Muscle layer of duodenum (tissue), 2 donors: ENCODE measurements at regions not wholly inside any gene's neighbourhood (a gene's known extent, or its start where the extent isn't known, plus 50 kb on each side); places are given as distances from the start of the nearest gene placed in this dataset.
"Not testable (repeated sequence)": the region's sequence is repeated elsewhere in the genome, so short reads cannot be mapped to it uniquely, and the experiment has no call there.

ENCODE experiments used
- H3K27ac ChIP-seq: one replicate; pipeline ENCODE4 v1.7.0; 2013; ENCODE audit warnings: mild to moderate bottlenecking, low read length
- H3K27me3 ChIP-seq: one replicate; pipeline ENCODE4 v1.7.0; 2013; ENCODE audit warnings: low read depth, mild to moderate bottlenecking, control low read depth, low read length
- H3K36me3 ChIP-seq, 2 donors: one replicate each; pipeline ENCODE4 v1.7.0; 2013; ENCODE audit warnings: low read length in 2 of 2, control low read depth in 1 of 2, mild to moderate bottlenecking in 1 of 2; ENCODE audit not compliant: insufficient read depth in 2 of 2, control insufficient read depth in 1 of 2
- H3K4me1 ChIP-seq, 2 donors: one replicate each; pipeline ENCODE4 v1.7.0; 2013; ENCODE audit warnings: low read length in 2 of 2, mild to moderate bottlenecking in 2 of 2, control low read depth in 1 of 2, moderate library complexity in 1 of 2; ENCODE audit not compliant: insufficient read depth in 2 of 2, control insufficient read depth in 1 of 2
- H3K4me3 ChIP-seq, 2 donors: one replicate each; pipeline ENCODE4 v1.7.0; 2013; ENCODE audit warnings: low read length in 2 of 2, low read depth in 1 of 2, mild to moderate bottlenecking in 1 of 2
- H3K9me3 ChIP-seq, 2 donors: one replicate each; pipeline ENCODE4 v1.7.0; 2013; ENCODE audit warnings: low read length in 2 of 2, control low read depth in 1 of 2, mild to moderate bottlenecking in 1 of 2; ENCODE audit not compliant: control insufficient read depth in 1 of 2
- donor health status: healthy.

DNA sequence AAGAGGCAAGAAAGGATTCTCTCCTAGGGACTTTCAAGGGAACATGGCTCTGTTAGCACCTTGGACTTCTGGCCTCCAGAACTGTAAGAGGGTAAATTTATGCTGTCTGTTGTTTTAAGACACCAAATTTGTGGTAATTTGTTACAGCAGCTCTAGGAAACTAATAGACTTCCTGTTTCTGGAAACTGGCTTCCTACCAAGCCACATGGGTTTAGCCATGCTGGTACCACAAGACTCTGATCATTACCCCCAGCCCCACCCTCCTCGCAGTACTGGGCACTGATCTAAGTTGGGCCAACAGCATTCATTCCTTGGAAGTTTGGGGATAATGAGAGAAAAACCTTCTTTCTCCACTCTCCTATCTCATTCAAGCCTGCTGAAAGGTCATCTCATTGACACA, 109.5 kb upstream of the SMLR1 start:
- Histone ChIP-seq H3K4me1 (peaks cover 0 to 9% of the 10 kb centered on the region in 2 donors), H3K9me3 (no peaks in the 10 kb centered on the region), H3K27ac (no peak overlapping the region), H3K4me3 (no peak overlapping the region), H3K36me3 (no peaks in the 10 kb centered on the region), H3K27me3 (no peaks in the 10 kb centered on the region)

DNA sequence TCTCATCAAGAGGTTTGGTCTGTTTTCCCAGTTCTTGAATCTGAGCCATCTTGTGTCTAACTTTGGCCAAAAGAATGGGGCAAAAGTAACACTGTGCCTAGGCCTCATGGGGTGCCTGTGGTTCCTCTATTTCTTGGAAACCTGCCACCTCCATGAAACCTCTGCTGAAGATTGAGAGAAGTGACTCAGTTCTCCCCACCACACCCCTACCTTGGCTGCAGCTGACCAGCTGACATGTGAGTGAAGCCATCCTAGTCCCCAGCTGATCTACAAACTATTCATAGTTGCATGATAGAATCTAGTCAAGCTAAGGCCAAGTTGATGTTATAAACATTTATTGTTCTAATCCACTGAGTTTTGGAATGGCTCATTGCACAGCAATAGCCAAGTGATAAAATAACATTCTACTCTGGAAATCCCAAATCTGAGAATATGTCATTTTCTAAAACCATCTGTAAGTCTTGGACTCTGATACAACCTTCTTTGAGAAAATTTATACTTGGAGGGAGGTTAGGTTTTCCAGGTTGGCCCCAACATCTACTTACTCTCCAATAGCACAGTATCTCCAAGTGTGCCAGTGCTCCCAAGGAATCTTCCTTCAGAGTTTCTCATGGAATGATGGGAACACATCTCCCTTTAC, 107.0 kb upstream of the SMLR1 start:
- no peaks in the 10 kb centered on the region for H3K27me3 ChIP-seq
- no peak overlapping the region for H3K4me3 ChIP-seq
- no peaks in the 10 kb centered on the region for H3K9me3 ChIP-seq
- H3K27ac ChIP-seq: no peak overlapping the region
- H3K4me1 ChIP-seq: peaks cover 0 to 6% of the 10 kb centered on the region in 2 donors
- no peaks in the 10 kb centered on the region for H3K36me3 ChIP-seq

- no peak overlapping the region for H3K27ac ChIP-seq
- no peaks in the 10 kb centered on the region for H3K36me3 ChIP-seq
- no peak overlapping the region for H3K4me3 ChIP-seq
- H3K27me3 ChIP-seq: no peaks in the 10 kb centered on the region
- H3K9me3 ChIP-seq: no peaks in the 10 kb centered on the region
- H3K4me1 ChIP-seq: no peaks in the 10 kb centered on the region
Measured at GRCh38 chr6:130724089-130724488, 103.1 kb upstream of the SMLR1 start.

GRCh38 chr6:130725551-130725950, 101.7 kb upstream of the SMLR1 start:
- Histone ChIP-seq H3K36me3 (no peaks in the 10 kb centered on the region), H3K9me3 (no peaks in the 10 kb centered on the region), H3K4me3 (no peak overlapping the region), H3K27me3 (no peaks in the 10 kb centered on the region), H3K4me1 (no peaks in the 10 kb centered on the region), H3K27ac (no peak overlapping the region)

DNA sequence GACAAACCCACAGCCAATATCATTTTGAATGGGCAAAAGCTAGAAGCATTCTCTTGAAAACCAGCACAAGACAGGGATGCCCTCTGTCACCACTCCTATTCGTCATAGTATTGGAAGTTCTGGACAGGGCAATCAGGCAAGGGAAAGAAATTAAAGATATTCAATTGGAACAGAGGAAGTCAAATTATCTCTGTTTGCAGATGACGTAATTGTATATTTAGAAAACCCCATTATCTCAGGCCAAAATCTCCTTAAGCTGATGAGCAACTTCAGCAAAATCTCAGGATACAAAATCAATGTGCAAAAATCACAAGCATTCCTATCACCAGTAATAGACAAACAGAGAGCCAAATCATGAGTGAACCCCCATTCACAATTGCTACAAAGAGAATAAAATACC, 99.1 kb upstream of the SMLR1 start:
- H3K4me1 ChIP-seq, H3K9me3 ChIP-seq, H3K4me3 ChIP-seq, H3K27me3 ChIP-seq, H3K27ac ChIP-seq, H3K36me3 ChIP-seq: not testable (repeated sequence)

DNA sequence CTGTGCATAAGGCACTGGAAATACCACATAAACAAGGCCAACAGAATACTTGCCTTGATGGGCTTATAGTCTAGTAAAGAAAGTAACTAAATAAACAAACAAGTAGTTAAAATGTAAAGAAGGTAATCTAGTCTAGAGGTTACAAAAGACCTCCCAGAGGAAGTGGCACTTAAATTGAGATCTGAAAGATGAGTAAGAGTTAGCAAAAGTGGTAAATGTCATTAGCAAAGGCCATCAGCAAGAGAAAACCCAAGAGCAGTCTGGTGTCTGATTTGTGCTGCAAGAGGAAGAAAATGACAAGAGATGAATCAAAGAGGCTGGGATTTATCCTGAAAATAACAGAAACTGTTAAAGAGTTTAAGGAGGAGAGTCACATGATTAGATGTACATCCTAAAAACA, 96.6 kb upstream of the SMLR1 start:
- no peak overlapping the region for H3K4me3 ChIP-seq
- no peaks in the 10 kb centered on the region for H3K36me3 ChIP-seq
- no peaks in the 10 kb centered on the region for H3K9me3 ChIP-seq
- no peaks in the 10 kb centered on the region for H3K27me3 ChIP-seq
- H3K27ac ChIP-seq: no peak overlapping the region
- no peaks in the 10 kb centered on the region for H3K4me1 ChIP-seq

DNA sequence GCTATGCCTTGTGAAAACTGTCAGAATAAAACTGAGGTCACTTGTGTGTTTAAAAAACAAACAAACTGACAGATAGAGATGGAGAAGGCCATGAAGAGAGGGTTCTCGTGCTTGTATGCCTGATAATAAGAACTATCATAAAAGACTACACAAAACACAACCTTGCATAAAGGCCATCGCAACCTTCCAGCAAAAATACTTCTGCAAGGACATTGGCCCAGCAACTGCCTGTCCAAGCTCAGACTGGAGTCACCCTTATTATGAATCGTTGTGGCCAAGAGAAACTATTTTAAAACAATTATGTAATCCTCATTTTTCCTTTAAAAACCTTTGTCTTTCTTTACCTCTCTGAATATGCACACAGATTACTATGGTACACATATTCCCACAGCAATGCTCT, 93.0 kb upstream of the SMLR1 start:
- no peak overlapping the region for H3K27ac ChIP-seq
- no peaks in the 10 kb centered on the region for H3K27me3 ChIP-seq
- H3K9me3 ChIP-seq: no peaks in the 10 kb centered on the region
- no peak overlapping the region for H3K4me3 ChIP-seq
- no peaks in the 10 kb centered on the region for H3K36me3 ChIP-seq
- H3K4me1 ChIP-seq: no peaks in the 10 kb centered on the region

DNA sequence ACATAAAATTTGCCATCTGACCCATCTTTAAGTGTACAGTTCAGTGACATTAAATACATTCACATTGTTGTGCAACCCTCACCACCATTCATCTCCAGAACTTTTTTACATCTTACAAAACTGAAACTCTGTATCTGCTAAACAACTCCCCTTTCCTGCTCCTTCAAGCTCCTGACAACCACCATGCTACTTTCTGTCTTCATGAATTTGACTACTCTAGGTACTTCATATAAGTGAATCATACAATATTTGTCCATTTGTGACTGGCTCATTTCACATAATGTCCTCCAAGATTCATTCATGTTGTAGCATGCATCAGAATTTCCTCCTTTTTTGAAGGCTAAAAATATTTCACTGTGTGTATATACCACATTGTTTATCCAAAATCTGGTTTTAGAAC, 86.9 kb upstream of the SMLR1 start:
- Histone ChIP-seq H3K9me3 (no peaks in the 10 kb centered on the region), H3K4me3 (no peak overlapping the region), H3K27me3 (no peaks in the 10 kb centered on the region), H3K36me3 (no peaks in the 10 kb centered on the region), H3K27ac (no peak overlapping the region), H3K4me1 (no peaks in the 10 kb centered on the region)

- Histone ChIP-seq H3K4me1 (no peaks in the 10 kb centered on the region), H3K27me3 (no peaks in the 10 kb centered on the region), H3K27ac (no peak overlapping the region), H3K4me3 (no peak overlapping the region), H3K9me3 (no peaks in the 10 kb centered on the region), H3K36me3 (no peaks in the 10 kb centered on the region)
Measured at GRCh38 chr6:130742131-130742681, 85.0 kb upstream of the SMLR1 start.

DNA sequence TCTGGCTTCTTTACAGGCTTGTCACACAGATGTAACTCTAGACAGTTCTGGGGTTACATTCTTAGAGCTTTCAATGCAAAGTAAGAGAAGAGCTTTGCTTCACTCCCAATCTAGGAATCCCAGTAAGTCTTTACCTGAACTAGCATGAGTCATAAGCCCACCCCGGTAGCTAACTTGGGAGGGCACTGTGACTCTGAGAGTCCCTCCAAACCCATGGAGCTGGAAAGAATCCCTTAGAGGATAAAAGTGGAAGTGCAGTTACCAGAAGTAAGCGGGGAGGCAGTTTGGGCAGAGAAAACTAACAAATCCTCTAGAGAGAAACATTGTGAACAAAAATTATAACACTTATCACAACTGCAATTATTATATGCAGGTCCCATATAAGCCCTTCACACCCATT, 84.0 kb upstream of the SMLR1 start:
- Histone ChIP-seq H3K4me3 (no peak overlapping the region), H3K27ac (no peak overlapping the region)

DNA sequence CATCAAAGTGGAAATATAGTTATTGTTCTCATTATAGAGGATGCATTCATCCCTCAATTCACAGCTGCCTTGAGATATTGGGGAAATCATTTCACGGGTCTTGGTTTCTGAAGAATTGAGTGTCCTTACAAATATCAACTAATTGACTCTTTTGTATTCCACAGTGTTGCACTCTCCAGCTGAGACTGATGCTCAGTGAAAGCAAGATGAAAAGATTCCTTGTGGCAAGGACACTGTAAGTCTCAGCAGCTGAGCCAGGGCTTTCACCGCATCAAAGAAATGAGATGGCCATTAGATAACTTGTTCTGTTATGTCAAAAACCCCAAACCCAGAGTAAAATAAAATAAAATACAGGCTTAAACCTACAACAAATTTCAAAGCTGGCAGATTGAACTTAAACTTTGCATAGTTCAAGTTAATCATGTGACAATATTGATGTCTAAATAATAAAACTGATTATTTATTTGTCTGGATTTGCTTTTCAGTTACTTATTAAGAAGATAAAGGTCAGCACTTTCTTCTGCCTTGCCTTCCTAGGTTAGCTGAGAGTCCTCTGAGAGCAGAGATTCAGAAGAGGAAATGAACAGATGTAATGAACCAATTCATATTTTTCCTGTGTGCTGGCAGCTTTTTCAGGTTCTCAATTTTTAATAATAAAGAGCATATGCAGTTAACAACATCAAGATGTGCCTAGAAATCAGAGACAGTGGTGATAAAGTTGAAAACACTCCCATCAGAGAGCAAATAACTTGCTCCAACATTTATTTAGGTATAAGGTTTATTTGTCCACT, 82.4 kb upstream of the SMLR1 start:
- H3K27me3 ChIP-seq: no peaks in the 10 kb centered on the region
- no peaks in the 10 kb centered on the region for H3K4me1 ChIP-seq
- peaks cover 0 to 8% of the 10 kb centered on the region in 2 donors for H3K9me3 ChIP-seq
- no peak overlapping the region for H3K4me3 ChIP-seq
- H3K36me3 ChIP-seq: no peaks in the 10 kb centered on the region
- no peak overlapping the region for H3K27ac ChIP-seq

More for the DNA sequence above, 84.0 kb upstream of the SMLR1 start:
- Histone ChIP-seq H3K36me3 (no peaks in the 10 kb centered on the region), H3K4me1 (no peaks in the 10 kb centered on the region), H3K27me3 (no peaks in the 10 kb centered on the region), H3K9me3 (no peaks in the 10 kb centered on the region)
